GM12891 (cell line): ENCODE measurements at regions not wholly inside any gene's neighbourhood (a gene's known extent, or its start where the extent isn't known, plus 50 kb on each side); places are given as distances from the start of the nearest gene placed in this dataset.

Source experiments
- POLR2AphosphoS5 ChIP-seq: IDR thresholded peaks from 2 replicates; pipeline ENCODE4 v1.6.1; 2011; ENCODE audit warnings: low read depth, low read length, control low read depth
- TAF1 ChIP-seq: IDR thresholded peaks from 2 replicates; pipeline ENCODE4 v1.6.1; 2011; ENCODE audit warnings: low read depth, low read length, control low read depth

GRCh38 chr17:79258843-79259242 is 184.2 kb downstream of the ENGASE start:
- no peak for TF ChIP-seq TAF1
- TF ChIP-seq POLR2AphosphoS5 = no peak
